ENCODE measurements at regions not wholly inside any gene's neighbourhood (a gene's known extent, or its start where the extent isn't known, plus 50 kb on each side); places are given as distances from the start of the nearest gene placed in this dataset.
A peak's percentile ranks its signal among the peaks of the same experiment; 100 is the strongest.

- no peak for TF ChIP-seq CTCF (IDR thresholded peaks at IDR 0.05 in 8 of 11, conservative IDR thresholded peaks at IDR 0.05 in 3 of 11)
- TF ChIP-seq POLR2AphosphoS5 (IDR thresholded peaks at IDR 0.05): no peak
- no peak for TF ChIP-seq POLR2A (IDR thresholded peaks at IDR 0.05)
- DNase-seq: no peak
- peaks cover 0 to 15% (median 10%) of the 10 kb centered on the region in 6 donors for H3K4me1 ChIP-seq
- intact Hi-C loops (cut with DNase I; ENCODE audit: low total_unique reads): no loop called here
- H3K9me3 ChIP-seq: no peaks in the 10 kb centered on the region
- H3K36me3 ChIP-seq: no peaks in the 10 kb centered on the region
- H3K4me3 ChIP-seq: no peak overlapping the region
- H3K27me3 ChIP-seq (replicated peaks in 1 of 7): no peaks in the 10 kb centered on the region
- 86 to 93% (median 90%) methylated on average over 4 of the region's 4 CpGs for WGBS, 5 donors
- no peak overlapping the region for H3K27ac ChIP-seq
Observed at GRCh38 chr15:63434576-63435186, 53.0 kb upstream of the CA12 start.

DNA sequence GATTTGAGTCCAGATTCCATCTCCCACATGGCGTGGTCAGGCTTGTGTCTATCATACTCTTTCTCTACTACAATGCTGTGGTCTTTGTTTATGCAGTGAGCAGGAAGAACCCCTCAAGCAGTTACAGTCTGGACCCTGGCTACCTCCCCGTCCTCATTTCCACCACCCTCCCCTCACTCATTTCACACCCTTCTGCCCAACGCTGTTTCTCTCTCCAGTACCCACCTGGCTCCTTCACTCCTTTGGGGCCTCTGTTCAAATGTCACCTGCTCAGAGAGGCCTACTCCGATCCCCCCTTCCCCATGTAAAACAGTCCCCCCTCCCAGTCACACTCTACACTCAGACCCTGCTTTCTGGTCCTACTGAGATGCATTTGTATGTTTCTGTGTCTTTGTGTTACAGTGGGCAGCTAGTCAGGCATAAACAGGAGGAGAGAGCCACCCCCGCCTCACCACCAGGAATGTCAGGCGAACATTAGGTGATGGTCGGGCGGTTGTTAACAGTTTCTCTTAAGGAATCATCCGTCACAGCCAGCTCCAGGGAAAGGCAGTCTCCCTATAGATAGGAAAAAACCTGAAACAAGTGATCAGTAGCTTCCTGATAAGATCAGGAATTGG, 53.7 kb upstream of the CA12 start:
- no peaks in the 10 kb centered on the region for H3K27me3 ChIP-seq (replicated peaks in 1 of 7)
- no peak overlapping the region for H3K27ac ChIP-seq
- no peaks in the 10 kb centered on the region for H3K9me3 ChIP-seq
- H3K36me3 ChIP-seq: no peaks in the 10 kb centered on the region
- H3K4me3 ChIP-seq: no peak overlapping the region
- no peak for DNase-seq
- intact Hi-C loops (cut with DNase I; ENCODE audit: low total_unique reads): no loop called here
- TF ChIP-seq CTCF (IDR thresholded peaks at IDR 0.05 in 8 of 11, conservative IDR thresholded peaks at IDR 0.05 in 3 of 11): no peak
- no peak for TF ChIP-seq POLR2AphosphoS5 (IDR thresholded peaks at IDR 0.05)
- no peak for TF ChIP-seq POLR2A (IDR thresholded peaks at IDR 0.05)
- 93 to 98% (median 96%) methylated on average over 9 of the region's 9 CpGs for WGBS, 5 donors
- H3K4me1 ChIP-seq: peaks cover 0 to 15% (median 10%) of the 10 kb centered on the region in 6 donors

GRCh38 chr15:63436341-63436740, 54.7 kb upstream of the CA12 start:
- no peak overlapping the region for H3K4me3 ChIP-seq
- H3K9me3 ChIP-seq: no peaks in the 10 kb centered on the region
- TF ChIP-seq CTCF (IDR thresholded peaks at IDR 0.05 in 8 of 11, conservative IDR thresholded peaks at IDR 0.05 in 3 of 11) (no peak), POLR2A (IDR thresholded peaks at IDR 0.05) (no peak), POLR2AphosphoS5 (IDR thresholded peaks at IDR 0.05) (no peak)
- intact Hi-C loops (cut with DNase I; ENCODE audit: low total_unique reads): no loop called here
- H3K36me3 ChIP-seq: no peaks in the 10 kb centered on the region
- WGBS, 5 donors: 87 to 95% (median 93%) methylated on average over 2 of the region's 2 CpGs
- peaks cover 0 to 15% (median 10%) of the 10 kb centered on the region in 6 donors for H3K4me1 ChIP-seq
- H3K27ac ChIP-seq: peak overlapping the region in 7 of 8 donors; percentile 56 to 73 (median 60)
- no peaks in the 10 kb centered on the region for H3K27me3 ChIP-seq (replicated peaks in 1 of 7)
- no peak for DNase-seq

GRCh38 chr15:63436872-63437375, 55.3 kb upstream of the CA12 start:
- Histone ChIP-seq H3K4me3 (no peak overlapping the region), H3K4me1 (peaks cover 0 to 15% (median 10%) of the 10 kb centered on the region in 6 donors), H3K27me3 (replicated peaks in 1 of 7) (no peaks in the 10 kb centered on the region), H3K27ac (peak overlapping the region; percentile 7 to 73 (median 60)), H3K9me3 (no peaks in the 10 kb centered on the region), H3K36me3 (no peaks in the 10 kb centered on the region)
- DNase-seq: peak; percentile 87
- WGBS, 5 donors: 22 to 32% (median 25%) methylated on average over 3 of the region's 3 CpGs
- TF ChIP-seq POLR2A (IDR thresholded peaks at IDR 0.05) (no peak), POLR2AphosphoS5 (IDR thresholded peaks at IDR 0.05) (peak in 1 of 3 donors; percentile 57), CTCF (IDR thresholded peaks at IDR 0.05 in 8 of 11, conservative IDR thresholded peaks at IDR 0.05 in 3 of 11) (no peak)
- intact Hi-C loops (cut with DNase I; ENCODE audit: low total_unique reads): no loop called here

Data from spleen (tissue), 11 donors.